Fibroblast of mammary gland (primary cell): ENCODE measurements at regions not wholly inside any gene's neighbourhood (a gene's known extent, or its start where the extent isn't known, plus 50 kb on each side); places are given as distances from the start of the nearest gene placed in this dataset.
"Not testable (repeated sequence)": the region's sequence is repeated elsewhere in the genome, so short reads cannot be mapped to it uniquely, and the experiment has no call there.

Experiments used
- DNase-seq: peaks from one replicate; pipeline ENCODE4 v3.0.0-alpha.2; 2010; ENCODE audit warnings: low read depth
- H3K4me3 ChIP-seq: 2 replicates; pipeline ENCODE4 v1.5.1; 2011; ENCODE audit warnings: low read depth, mild to moderate bottlenecking, low read length, moderate library complexity; ENCODE audit not compliant: control insufficient read depth
- CTCF ChIP-seq: conservative IDR thresholded peaks from 2 replicates; pipeline ENCODE4 v1.5.1; 2011; ENCODE audit warnings: low read depth, low read length, inconsistent platforms; ENCODE audit not compliant: control insufficient read depth, insufficient read depth

- TF ChIP-seq CTCF = no peak
- DNase-seq = no peak
- H3K4me3 ChIP-seq = no peak overlapping the region
These were observed 111.5 kb downstream of the PSAT1 start for GRCh38 chr9:78408388-78408787.

GRCh38 chr9:78409928-78410510 is 113.1 kb downstream of the PSAT1 start:
- not testable (repeated sequence) for DNase-seq, H3K4me3 ChIP-seq

GRCh38 chr9:78422309-78422708 is 125.4 kb downstream of the PSAT1 start:
- no peak overlapping the region for H3K4me3 ChIP-seq
- no peak for DNase-seq
- no peak for TF ChIP-seq CTCF

GRCh38 chr9:78424299-78424698 is 127.4 kb downstream of the PSAT1 start:
- no peak for TF ChIP-seq CTCF
- H3K4me3 ChIP-seq = no peak overlapping the region

GRCh38 chr9:78428640-78429039 is 131.7 kb downstream of the PSAT1 start:
- no peak for DNase-seq
- no peak overlapping the region for H3K4me3 ChIP-seq
- TF ChIP-seq CTCF = no peak

More at GRCh38 chr9:78424299-78424698, 127.4 kb downstream of the PSAT1 start:
- DNase-seq = no peak

GRCh38 chr9:78430387-78430786 is 133.5 kb downstream of the PSAT1 start:
- no peak for DNase-seq
- H3K4me3 ChIP-seq = no peak overlapping the region
- TF ChIP-seq CTCF = no peak

- not testable (repeated sequence) for DNase-seq, H3K4me3 ChIP-seq
These were observed 134.1 kb downstream of the PSAT1 start for GRCh38 chr9:78431039-78431438.

GRCh38 chr9:78436873-78437272 is 139.9 kb downstream of the PSAT1 start:
- DNase-seq = no peak
- no peak for TF ChIP-seq CTCF
- no peak overlapping the region for H3K4me3 ChIP-seq
